OCI-LY7 (cell line): ENCODE measurements at regions not wholly inside any gene's neighbourhood (a gene's known extent, or its start where the extent isn't known, plus 50 kb on each side); places are given as distances from the start of the nearest gene placed in this dataset.

Experiments
- EZH2phosphoT487 ChIP-seq: fragments of 200-600 bp; sonication (generic); IDR thresholded peaks from 2 replicates; pipeline ENCODE4 v1.6.1; 2018; ENCODE audit warnings: low read depth, borderline replicate concordance, mild to moderate bottlenecking, mixed run types, antibody characterized with exemption, low read length, moderate library complexity, mixed read lengths
- TF ChIP-seq, protein P1 (sequence below): fragments of 200-600 bp; sonication (generic); conservative IDR thresholded peaks from 2 replicates; pipeline ENCODE4 v1.5.1; 2014; ENCODE audit warnings: mild to moderate bottlenecking, antibody characterized with exemption, low read length, moderate library complexity, mixed read lengths

DNA sequence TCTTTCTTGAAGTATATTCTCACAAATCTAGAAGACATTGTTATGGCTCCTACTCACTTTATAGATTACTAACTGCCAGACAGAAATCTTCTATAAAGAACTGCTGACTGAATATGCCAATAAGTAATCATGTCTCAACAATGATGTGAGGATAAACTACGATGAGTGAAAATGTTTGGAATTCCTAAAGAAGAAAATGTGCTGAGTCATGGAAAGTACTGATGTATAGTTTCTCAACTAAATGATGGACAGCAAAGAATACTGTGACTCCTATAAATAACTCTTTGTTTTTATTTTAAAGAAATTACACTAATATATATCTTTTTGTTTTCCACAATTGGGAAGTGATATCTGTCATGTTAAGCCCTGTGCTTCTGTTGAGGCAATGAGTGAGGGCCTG, 232.9 kb downstream of the LNPK start:
- TF ChIP-seq, protein P1, sequence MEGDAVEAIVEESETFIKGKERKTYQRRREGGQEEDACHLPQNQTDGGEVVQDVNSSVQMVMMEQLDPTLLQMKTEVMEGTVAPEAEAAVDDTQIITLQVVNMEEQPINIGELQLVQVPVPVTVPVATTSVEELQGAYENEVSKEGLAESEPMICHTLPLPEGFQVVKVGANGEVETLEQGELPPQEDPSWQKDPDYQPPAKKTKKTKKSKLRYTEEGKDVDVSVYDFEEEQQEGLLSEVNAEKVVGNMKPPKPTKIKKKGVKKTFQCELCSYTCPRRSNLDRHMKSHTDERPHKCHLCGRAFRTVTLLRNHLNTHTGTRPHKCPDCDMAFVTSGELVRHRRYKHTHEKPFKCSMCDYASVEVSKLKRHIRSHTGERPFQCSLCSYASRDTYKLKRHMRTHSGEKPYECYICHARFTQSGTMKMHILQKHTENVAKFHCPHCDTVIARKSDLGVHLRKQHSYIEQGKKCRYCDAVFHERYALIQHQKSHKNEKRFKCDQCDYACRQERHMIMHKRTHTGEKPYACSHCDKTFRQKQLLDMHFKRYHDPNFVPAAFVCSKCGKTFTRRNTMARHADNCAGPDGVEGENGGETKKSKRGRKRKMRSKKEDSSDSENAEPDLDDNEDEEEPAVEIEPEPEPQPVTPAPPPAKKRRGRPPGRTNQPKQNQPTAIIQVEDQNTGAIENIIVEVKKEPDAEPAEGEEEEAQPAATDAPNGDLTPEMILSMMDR, result no peak
- no peak for TF ChIP-seq EZH2phosphoT487
